SK-N-MC (cell line): ENCODE measurements at regions not wholly inside any gene's neighbourhood (a gene's known extent, or its start where the extent isn't known, plus 50 kb on each side); places are given as distances from the start of the nearest gene placed in this dataset.

Source experiments
- EZH2 ChIP-seq: fragments of 200-600 bp; sonication (generic); IDR thresholded peaks from one replicate; pipeline ENCODE4 v1.6.1; 2017; ENCODE audit warnings: antibody characterized with exemption
- FOXP2 ChIP-seq: optimal IDR thresholded peaks from 2 replicates; pipeline ENCODE3; 2011; ENCODE audit warnings: mild to moderate bottlenecking, moderate library complexity; ENCODE audit not compliant: insufficient read depth; ENCODE audit errors: extremely low read length, control extremely low read depth
- POLR2AphosphoS5 ChIP-seq: IDR thresholded peaks from 2 replicates; pipeline ENCODE4 v1.6.1; 2012; ENCODE audit warnings: mild to moderate bottlenecking, low read depth, low read length, borderline replicate concordance

DNA sequence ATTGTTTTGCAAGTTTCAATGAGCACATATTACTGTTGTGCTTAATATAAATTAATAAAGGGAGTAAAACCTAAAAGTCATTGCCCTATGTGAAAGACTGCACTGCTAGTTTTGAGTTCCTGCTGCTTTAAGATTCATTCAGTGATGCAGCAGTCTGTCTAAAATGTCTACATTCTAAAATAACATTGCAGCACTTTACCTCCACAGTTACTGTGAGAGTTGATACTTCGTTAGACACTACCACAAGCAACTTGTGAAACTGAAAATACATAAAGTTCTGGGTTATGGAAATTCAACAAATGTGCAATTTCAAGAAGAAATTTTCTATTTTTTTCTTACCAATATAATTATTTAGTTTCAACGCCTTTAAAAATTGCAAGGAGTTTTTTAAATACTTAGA, 1175.2 kb upstream of the DIAPH2 start:
- TF ChIP-seq POLR2AphosphoS5 = no peak
- TF ChIP-seq EZH2 = no peak
- no peak for TF ChIP-seq FOXP2
